Umbilical cord (tissue), 1 donor: ENCODE measurements at regions not wholly inside any gene's neighbourhood (a gene's known extent, or its start where the extent isn't known, plus 50 kb on each side); places are given as distances from the start of the nearest gene placed in this dataset.

Experiments used
- DNase-seq: peaks from one replicate; pipeline ENCODE4 v3.0.0-alpha.2; 2015; ENCODE audit warnings: low spot score

DNA sequence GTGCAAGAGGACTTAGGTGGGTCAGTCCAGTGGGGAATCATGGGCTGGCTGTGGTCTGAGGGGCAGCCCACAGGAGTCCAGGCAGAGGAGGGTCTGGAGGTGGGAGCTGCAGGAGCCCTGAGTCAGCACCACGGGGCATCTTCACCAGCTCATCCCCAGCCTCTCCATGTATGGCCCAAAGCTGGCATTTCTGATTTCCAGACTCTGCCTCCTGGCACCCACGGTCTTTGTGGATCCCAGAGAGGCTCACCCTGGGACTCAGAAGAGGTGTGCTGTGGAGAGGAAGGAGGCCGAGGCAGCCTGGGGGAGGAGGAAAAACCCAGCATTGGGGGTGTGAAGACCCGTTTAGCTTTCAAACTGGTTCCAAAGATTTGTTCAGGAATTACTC, 64.5 kb upstream of the KLF13 start:
- DNase-seq, result no peak

DNA sequence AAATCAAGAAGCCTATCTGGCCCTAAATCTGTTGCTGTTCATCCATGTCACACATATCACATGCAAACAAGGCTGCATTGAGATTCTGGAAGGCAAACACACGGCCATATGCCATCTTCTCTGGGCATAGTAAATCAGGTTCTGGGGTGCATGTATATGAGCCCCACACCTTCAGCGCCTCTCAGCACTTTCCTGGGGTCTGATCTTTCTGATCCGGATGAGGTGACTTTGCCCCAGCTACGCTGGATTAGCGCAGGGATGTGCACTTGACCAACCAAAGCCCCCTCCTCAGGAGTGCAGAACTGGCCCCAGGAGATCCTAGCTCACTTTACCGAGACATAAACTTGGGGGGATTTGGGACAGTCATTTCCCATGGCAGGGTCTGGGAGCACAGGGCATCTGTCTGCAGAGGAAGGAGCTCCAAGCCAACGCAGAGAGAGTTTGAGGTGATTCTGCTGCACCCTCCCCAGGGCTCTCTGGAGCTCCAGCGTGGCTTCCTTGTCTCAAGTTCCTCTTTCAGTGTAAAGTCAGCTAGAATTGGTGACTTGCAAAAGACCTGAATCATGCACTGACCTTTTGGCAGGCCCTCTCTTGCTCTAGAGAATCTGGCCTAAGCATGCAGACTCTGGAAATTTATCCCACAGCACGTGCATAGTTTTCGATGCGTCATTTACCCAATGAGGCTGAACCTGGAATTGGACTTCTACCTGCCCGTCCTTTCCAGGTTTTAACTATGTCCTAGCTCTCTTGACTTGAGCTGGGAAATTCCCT, 63.5 kb upstream of the KLF13 start:
- DNase-seq, result peak; percentile 42

- DNase-seq, result peak; percentile 62
These were observed 62.7 kb upstream of the KLF13 start for GRCh38 chr15:31263751-31264558.

GRCh38 chr15:31264559-31265089, 62.0 kb upstream of the KLF13 start:
- DNase-seq, result no peak

DNA sequence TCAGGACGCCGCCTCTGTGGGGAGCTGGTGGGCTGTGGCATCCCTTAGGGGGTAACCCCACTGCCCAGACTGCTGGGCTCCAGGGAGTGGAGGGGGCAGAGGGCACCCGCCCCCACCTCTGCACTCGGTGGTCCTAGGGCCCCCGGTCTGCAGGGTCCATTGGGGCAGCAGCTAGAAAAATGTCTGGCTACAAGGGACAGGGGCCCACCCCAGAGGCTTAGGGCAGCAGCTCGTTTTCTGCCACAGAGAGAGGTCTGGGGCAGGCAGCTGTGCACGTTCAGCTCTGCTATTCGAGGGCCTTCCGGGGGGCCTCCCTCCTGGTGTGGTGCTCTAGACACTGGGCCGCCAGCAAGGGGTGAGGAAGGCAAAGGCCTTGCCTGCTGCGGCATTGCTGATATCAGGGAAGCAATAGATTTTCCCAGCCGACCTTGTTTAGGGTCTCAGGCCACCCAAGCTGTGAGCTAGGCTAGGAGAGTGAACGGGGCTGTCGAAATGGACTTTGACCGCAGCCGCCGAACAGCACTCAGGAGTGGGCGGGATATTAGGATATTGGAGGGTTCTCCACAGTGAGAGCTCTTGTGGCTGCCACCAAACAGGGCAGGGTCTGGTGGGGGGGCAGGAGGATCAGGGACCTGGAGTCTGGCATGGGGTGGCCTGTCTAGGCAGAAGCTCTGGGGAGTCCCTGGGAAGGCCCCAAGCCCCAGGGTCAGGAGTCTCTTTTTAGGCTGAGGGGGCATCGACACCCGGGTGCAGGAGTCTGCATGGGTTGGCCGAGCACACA, 61.4 kb upstream of the KLF13 start:
- DNase-seq, result no peak

- peak; percentile 23 for DNase-seq
These were observed 60.5 kb upstream of the KLF13 start for GRCh38 chr15:31265871-31266711.

GRCh38 chr15:31266712-31267111, 59.9 kb upstream of the KLF13 start:
- no peak for DNase-seq

GRCh38 chr15:31267161-31268107, 59.2 kb upstream of the KLF13 start:
- DNase-seq, result no peak

- no peak for DNase-seq
These were observed 58.5 kb upstream of the KLF13 start for GRCh38 chr15:31268108-31268501.

GRCh38 chr15:31268911-31269784, 57.5 kb upstream of the KLF13 start:
- no peak for DNase-seq

GRCh38 chr15:31269816-31270575, 56.6 kb upstream of the KLF13 start:
- no peak for DNase-seq

DNA sequence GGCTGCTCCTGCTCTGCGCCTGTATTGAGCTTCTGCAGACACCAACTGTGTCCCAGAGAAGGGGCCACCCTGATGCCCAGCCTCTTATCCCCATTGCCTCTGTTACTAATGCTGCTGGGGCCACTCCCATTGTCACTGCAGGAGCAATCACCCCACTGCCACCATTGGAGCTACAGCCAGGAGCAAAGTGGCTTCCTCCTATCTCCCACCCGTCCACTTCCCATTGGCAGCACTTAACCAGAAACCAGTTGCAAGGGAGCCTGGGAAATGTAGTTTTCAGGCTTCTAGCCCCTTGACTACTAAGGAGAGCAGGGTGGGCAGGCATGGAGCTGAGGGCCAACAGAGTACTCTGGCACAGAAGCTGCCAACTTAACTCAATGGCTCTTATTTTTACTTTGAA, 55.9 kb upstream of the KLF13 start:
- no peak for DNase-seq

GRCh38 chr15:31271224-31271635, 55.4 kb upstream of the KLF13 start:
- peak; percentile 88 for DNase-seq

GRCh38 chr15:31271711-31272557, 54.7 kb upstream of the KLF13 start:
- DNase-seq, result no peak

DNA sequence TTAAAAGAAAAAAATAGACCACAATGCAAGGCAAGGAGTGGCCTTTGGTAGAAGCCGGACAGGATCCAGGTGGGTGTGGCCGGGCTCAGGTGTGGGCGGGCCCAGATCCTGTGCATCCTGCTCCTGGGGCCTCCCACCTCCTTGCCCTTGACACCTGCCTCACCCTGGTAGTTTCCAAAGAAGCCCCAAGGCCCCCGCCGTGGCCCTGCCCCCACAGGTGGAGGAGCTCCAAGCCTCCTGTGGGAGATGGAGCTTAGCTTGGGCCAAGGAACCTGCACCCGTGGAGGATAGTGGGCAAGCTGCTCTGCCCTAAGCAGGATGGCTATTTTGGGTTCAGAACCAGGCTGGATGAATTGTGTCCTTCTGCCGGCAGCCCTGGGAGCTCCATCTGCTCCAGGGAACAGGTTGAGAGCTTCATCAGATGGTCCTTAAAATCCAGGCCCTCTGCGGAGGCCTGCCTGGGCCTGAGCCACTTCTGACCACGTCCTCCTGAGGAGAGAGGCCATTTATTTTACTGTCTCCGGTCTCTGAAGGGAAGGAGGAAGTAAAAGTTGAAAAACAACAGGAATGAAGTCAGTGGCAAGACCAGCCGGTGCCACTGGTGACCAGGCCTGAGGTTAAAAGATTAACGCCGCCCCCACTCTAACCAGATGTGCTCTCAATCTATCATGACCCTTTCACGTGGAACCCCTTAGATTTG, 53.9 kb upstream of the KLF13 start:
- DNase-seq, result no peak

DNA sequence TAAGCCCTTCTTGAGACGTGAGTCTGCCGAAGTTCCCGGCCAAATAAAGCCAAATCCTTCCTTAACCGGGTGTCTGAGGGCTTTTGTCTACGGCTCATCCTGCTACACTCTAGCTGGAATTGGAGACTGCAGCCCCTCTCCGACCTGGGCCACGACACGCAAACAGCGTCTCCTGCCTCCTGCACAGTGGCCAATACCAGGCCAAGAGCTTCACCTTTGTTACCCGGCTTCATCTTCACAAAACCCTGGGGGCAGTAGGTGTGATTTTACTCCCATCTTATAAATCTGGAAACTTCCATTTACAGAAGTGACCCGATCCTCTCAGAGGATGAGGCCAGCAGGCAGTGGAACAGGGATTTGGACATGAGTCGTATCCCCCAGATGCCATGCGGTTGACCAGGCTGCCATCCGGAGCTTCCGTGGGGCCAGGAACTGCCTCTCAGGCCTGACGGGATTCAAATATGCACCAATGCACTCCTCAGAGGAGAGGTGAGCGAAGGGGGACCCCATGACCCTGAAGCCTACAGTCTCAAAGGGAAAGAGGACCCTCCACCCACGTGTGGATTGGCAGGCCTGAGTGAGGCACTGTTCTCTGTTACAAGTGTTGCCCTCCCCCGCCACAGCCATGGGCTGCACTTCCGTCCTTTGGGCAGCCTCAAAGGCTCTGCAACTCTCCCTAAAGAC, 53.2 kb upstream of the KLF13 start:
- peak; percentile 25 for DNase-seq
